CD4-positive, alpha-beta memory T cell (primary cell): ENCODE measurements at regions not wholly inside any gene's neighbourhood (a gene's known extent, or its start where the extent isn't known, plus 50 kb on each side); places are given as distances from the start of the nearest gene placed in this dataset.

Source experiments
- CTCF ChIA-PET: fragments of 350-600 bp; sonication (Branson Sonifier 250); formaldehyde crosslinking; loops from one replicate; lab custom pipeline; 2021; ENCODE audit warnings: inconsistent platforms; ENCODE audit not compliant: partially characterized antibody; lab: Charles Lee
- POLR2A ChIA-PET: fragments of 350-600 bp; sonication (Branson Sonifier 250); formaldehyde crosslinking; loops from one replicate; lab custom pipeline; 2021; ENCODE audit not compliant: partially characterized antibody; lab: Charles Lee
- DNase-seq, 5 donors: peaks; one replicate each; pipeline versions ENCODE4 v3.0.0 to v3.0.0-alpha.2; 2020 to 2022; ENCODE audit warnings: mixed read lengths in 1 of 5
- H3K27ac ChIP-seq: one replicate; pipeline ENCODE4 v1.7.0; 2013; ENCODE audit warnings: low read depth, low read length
- H3K27me3 ChIP-seq: 2 replicates; pipeline ENCODE4 v1.7.0; 2013; ENCODE audit warnings: mild to moderate bottlenecking, low read length, moderate library complexity; ENCODE audit not compliant: insufficient read depth
- H3K36me3 ChIP-seq: 2 replicates; pipeline ENCODE4 v1.7.0; 2013; ENCODE audit warnings: mild to moderate bottlenecking, low read length, moderate library complexity; ENCODE audit not compliant: insufficient read depth
- H3K4me1 ChIP-seq: 2 replicates; pipeline ENCODE4 v1.7.0; 2013; ENCODE audit warnings: mild to moderate bottlenecking, low read length, moderate library complexity; ENCODE audit not compliant: insufficient read depth
- H3K4me3 ChIP-seq, 2 donors: one replicate each; pipeline ENCODE4 v1.7.0; 2013; ENCODE audit warnings: low read length in 2 of 2, mild to moderate bottlenecking in 1 of 2
- H3K9me3 ChIP-seq, 2 donors: one replicate each; pipeline ENCODE4 v1.7.0; 2013; ENCODE audit warnings: low read length in 2 of 2, control low read depth in 1 of 2; ENCODE audit not compliant: control insufficient read depth in 1 of 2
- H3K27ac Mint-ChIP-seq, 7 donors: one replicate each; pipeline ENCODE4 v1.8.0; 2020 to 2021; ENCODE audit warnings: mixed read lengths in 7 of 7, mild to moderate bottlenecking in 6 of 7, inconsistent platforms in 3 of 7, moderate library complexity in 3 of 7
- H3K27me3 Mint-ChIP-seq, 2 donors: one replicate each; pipeline ENCODE4 v1.8.0; 2020 to 2021; ENCODE audit warnings: mixed read lengths in 2 of 2
- H3K36me3 Mint-ChIP-seq, 2 donors: one replicate each; pipeline ENCODE4 v1.8.0; 2020 to 2021; ENCODE audit warnings: mixed read lengths in 2 of 2, inconsistent platforms in 1 of 2, mild to moderate bottlenecking in 1 of 2
- H3K4me1 Mint-ChIP-seq, 4 donors: one replicate each; pipeline ENCODE4 v1.8.0; 2020 to 2021; ENCODE audit warnings: mixed read lengths in 4 of 4, mild to moderate bottlenecking in 1 of 4
- H3K4me3 Mint-ChIP-seq, 8 donors: one replicate each; pipeline ENCODE4 v1.8.0; 2020 to 2021; ENCODE audit warnings: mixed read lengths in 8 of 8, mild to moderate bottlenecking in 7 of 8, moderate library complexity in 6 of 8, inconsistent platforms in 3 of 8
- H3K9me3 Mint-ChIP-seq, 8 donors: one replicate each; pipeline ENCODE4 v1.8.0; 2020 to 2021; ENCODE audit warnings: mixed read lengths in 8 of 8, mild to moderate bottlenecking in 5 of 8, inconsistent platforms in 3 of 8, moderate library complexity in 1 of 8
- intact Hi-C: fragments of 100-400 bp; cut with micrococcal nuclease; formaldehyde crosslinking; loops from one replicate; pipeline ENCODE4 v1.15.1; 2023

DNA sequence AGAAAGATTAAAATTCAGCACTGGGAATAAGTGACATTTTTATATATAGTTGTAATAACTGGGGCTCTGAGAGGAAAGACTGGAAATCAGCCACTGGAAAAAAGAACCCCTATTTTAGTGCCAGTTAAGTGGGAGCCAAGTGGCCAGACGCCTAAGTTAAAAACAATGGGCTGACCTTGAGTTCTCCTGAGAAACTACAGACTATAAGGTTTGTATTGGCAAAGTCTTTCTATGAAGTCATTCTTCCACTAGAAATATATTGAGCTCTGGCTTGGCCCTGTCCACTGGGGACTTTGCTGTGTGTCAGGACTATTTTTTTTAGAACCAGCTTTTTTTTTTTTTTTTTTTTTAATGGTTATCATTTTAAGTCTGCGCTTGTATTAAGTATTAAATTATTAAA lies 210.6 kb upstream of the FZD8 start:
- CTCF ChIA-PET, result no interaction called here

DNA sequence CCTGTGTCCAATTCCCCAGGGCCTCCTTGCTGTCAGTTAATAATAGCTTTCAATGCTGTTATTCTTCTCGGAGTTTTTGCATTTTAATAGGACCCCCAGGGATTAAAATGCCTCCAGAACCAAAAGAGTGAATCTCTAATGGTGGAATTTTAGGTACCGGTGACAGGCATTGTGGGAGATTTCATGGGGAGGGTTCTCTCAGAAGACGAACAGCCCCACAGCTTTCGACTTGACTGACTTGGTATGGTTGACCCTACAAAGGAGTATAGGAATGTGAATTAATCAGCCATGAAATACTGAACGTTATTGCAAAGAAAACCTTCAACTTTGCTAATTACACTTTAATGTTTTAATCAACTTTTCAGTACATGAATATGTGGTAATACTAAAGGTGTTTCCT lies 206.3 kb upstream of the FZD8 start:
- Histone ChIP-seq H3K27me3 (no peaks in the 10 kb centered on the region), H3K36me3 (no peaks in the 10 kb centered on the region), H3K9me3 (no peaks in the 10 kb centered on the region), H3K27ac (no peak overlapping the region), H3K4me1 (no peaks in the 10 kb centered on the region), H3K4me3 (no peak overlapping the region)
- H3K4me1 Mint-ChIP-seq, result no peaks in the 10 kb centered on the region
- ChIA-PET CTCF (no interaction called here), POLR2A (no interaction called here)
- no peak overlapping the region for H3K4me3 Mint-ChIP-seq
- peaks cover 0 to 7% (median 0%) of the 10 kb centered on the region in 8 donors for H3K9me3 Mint-ChIP-seq
- intact Hi-C loops, result no loop called here
- DNase-seq, result no peak
- no peaks in the 10 kb centered on the region for H3K27me3 Mint-ChIP-seq
- no peaks in the 10 kb centered on the region for H3K36me3 Mint-ChIP-seq
- no peak overlapping the region for H3K27ac Mint-ChIP-seq

More for the DNA sequence above, 210.6 kb upstream of the FZD8 start:
- peaks cover 0 to 4% (median 2%) of the 10 kb centered on the region in 8 donors for H3K9me3 Mint-ChIP-seq
- H3K27ac ChIP-seq, result no peak overlapping the region
- H3K4me1 Mint-ChIP-seq, result no peaks in the 10 kb centered on the region
- no peak overlapping the region for H3K27ac Mint-ChIP-seq
- H3K36me3 Mint-ChIP-seq, result no peaks in the 10 kb centered on the region
- H3K27me3 ChIP-seq, result no peaks in the 10 kb centered on the region
- POLR2A ChIA-PET, result no interaction called here
- no peaks in the 10 kb centered on the region for H3K36me3 ChIP-seq
- H3K9me3 ChIP-seq, result no peaks in the 10 kb centered on the region
- H3K4me3 Mint-ChIP-seq, result no peak overlapping the region
- intact Hi-C loops, result no loop called here
- H3K4me1 ChIP-seq, result no peaks in the 10 kb centered on the region
- no peak overlapping the region for H3K4me3 ChIP-seq
- peaks cover 0 to 4% of the 10 kb centered on the region in 2 donors for H3K27me3 Mint-ChIP-seq
- no peak for DNase-seq

DNA sequence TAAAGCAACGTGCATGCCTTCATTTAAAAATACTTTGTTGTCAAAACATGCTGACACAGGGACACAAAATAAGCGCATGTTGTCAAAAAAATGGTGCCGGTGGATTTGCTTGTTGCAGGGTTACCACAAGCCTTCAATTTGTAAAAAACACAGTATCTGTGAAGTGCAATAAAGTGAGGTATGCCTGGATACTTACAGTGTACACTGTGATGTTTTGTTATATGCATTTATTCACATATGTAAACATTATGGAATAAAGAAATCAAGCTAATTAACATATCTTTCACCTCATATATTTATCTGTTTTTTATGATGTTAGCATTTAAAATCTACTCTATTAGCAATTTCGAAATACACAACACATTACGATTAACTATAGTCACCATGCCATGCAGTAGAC lies 202.6 kb upstream of the FZD8 start:
- no peak overlapping the region for H3K4me3 ChIP-seq
- Mint-ChIP-seq H3K4me3 (no peak overlapping the region), H3K27ac (no peak overlapping the region), H3K36me3 (no peaks in the 10 kb centered on the region), H3K9me3 (peaks cover 0 to 11% (median 4%) of the 10 kb centered on the region in 8 donors), H3K27me3 (no peaks in the 10 kb centered on the region), H3K4me1 (no peaks in the 10 kb centered on the region)
- H3K9me3 ChIP-seq, result no peaks in the 10 kb centered on the region
- ChIA-PET POLR2A (no interaction called here), CTCF (interaction anchor here (0.7 kb wide), 1 partner anchor 487 kb away, joined by 3 read pairs; no protein-coding TSS in a partner anchor)
- no peaks in the 10 kb centered on the region for H3K27me3 ChIP-seq
- intact Hi-C loops, result no loop called here
- no peak overlapping the region for H3K27ac ChIP-seq
- no peak for DNase-seq
- H3K4me1 ChIP-seq, result no peaks in the 10 kb centered on the region
- no peaks in the 10 kb centered on the region for H3K36me3 ChIP-seq

DNA sequence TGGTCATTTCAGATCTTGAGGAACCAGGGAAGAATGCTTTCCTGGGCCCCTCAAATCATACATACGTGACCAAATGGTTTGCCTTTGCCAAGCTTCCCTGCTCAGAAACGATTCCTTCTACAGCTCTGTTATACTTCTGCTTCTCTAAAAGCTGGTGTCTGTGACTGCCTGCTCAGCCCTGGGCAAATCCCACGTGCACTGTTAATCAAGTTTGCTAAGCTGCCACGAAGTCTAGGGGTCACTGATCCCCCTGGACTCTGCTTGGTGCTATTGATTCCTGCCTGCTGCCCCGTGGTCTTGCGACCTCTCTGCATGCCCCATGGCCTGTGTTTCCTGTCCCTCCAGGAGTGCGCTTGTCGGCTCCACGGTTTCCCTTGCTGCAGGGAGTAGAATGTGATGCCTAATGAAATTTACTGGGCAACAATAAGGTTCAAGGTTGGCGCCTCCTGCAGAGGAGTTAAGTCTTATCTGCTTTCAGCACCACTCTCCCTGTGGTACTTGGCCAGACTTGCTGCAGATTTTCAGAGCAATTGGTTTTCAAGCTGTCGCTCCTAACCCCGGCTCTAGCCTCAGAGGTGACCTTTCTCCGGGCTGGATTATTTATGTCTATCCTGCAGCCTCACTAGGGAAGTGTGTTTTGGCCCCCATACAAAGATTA lies 201.6 kb upstream of the FZD8 start:
- H3K4me1 ChIP-seq, result no peaks in the 10 kb centered on the region
- H3K36me3 ChIP-seq, result no peaks in the 10 kb centered on the region
- H3K27me3 ChIP-seq, result no peaks in the 10 kb centered on the region
- Mint-ChIP-seq H3K4me3 (no peak overlapping the region), H3K27me3 (no peaks in the 10 kb centered on the region), H3K4me1 (no peaks in the 10 kb centered on the region), H3K27ac (no peak overlapping the region), H3K9me3 (peaks cover 0 to 11% (median 4%) of the 10 kb centered on the region in 8 donors), H3K36me3 (no peaks in the 10 kb centered on the region)
- H3K9me3 ChIP-seq, result no peaks in the 10 kb centered on the region
- no peak overlapping the region for H3K4me3 ChIP-seq
- ChIA-PET CTCF (no interaction called here), POLR2A (no interaction called here)
- intact Hi-C loops, result no loop called here
- DNase-seq, result no peak
- H3K27ac ChIP-seq, result no peak overlapping the region

DNA sequence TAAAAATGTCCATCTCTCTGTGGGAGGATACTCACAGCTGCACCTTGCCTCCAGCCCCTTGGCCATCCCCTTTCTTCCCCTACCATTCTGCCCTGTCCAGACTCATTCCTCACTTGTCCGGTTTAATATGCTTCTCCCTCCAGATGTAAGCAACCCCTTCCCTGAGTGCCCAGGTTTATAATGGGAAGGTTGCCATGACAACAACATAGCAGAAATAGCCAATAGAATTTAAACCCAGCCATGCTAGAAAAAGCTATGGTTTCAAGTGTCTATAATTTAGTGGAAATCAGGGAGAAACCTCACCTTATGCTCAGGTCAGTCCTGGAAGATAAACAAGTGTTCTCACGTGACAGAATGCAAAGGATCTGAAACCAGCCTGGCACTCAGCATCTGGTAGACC lies 196.0 kb upstream of the FZD8 start:
- H3K4me3 Mint-ChIP-seq, result no peak overlapping the region
- H3K36me3 ChIP-seq, result no peaks in the 10 kb centered on the region
- no peak overlapping the region for H3K27ac ChIP-seq
- no peaks in the 10 kb centered on the region for H3K4me1 Mint-ChIP-seq
- H3K27ac Mint-ChIP-seq, result no peak overlapping the region
- no peaks in the 10 kb centered on the region for H3K27me3 Mint-ChIP-seq
- H3K27me3 ChIP-seq, result no peaks in the 10 kb centered on the region
- no peaks in the 10 kb centered on the region for H3K4me1 ChIP-seq
- intact Hi-C loops, result no loop called here
- no peaks in the 10 kb centered on the region for H3K36me3 Mint-ChIP-seq
- H3K9me3 Mint-ChIP-seq, result peaks cover 0 to 11% (median 3%) of the 10 kb centered on the region in 8 donors
- H3K9me3 ChIP-seq, result no peaks in the 10 kb centered on the region
- CTCF ChIA-PET, result no interaction called here
- DNase-seq, result no peak
- H3K4me3 ChIP-seq, result no peak overlapping the region
- POLR2A ChIA-PET, result no interaction called here

DNA sequence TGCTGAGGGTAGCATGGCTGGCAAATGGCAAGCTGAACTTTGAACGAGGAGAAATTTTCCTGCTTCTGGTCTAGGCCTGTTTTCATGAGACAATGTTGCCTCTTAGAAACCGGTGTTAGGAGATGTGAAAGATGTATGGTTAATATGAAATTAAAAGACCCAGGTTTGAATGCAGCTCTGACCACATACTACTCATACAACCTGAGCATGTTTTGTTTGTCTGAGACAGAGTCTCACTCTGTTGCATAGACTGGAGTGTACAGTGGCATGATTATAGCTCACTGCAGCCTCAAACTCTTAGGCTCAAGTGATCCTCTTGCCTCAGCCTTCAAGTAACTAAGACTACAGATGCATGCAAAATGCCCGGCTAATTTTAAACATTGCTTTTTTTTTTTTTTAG lies 193.4 kb upstream of the FZD8 start:
- Histone ChIP-seq H3K4me1 (no peaks in the 10 kb centered on the region), H3K4me3 (no peak overlapping the region), H3K27ac (no peak overlapping the region), H3K27me3 (no peaks in the 10 kb centered on the region), H3K9me3 (no peaks in the 10 kb centered on the region), H3K36me3 (no peaks in the 10 kb centered on the region)
- Mint-ChIP-seq H3K4me1 (no peaks in the 10 kb centered on the region), H3K9me3 (peaks cover 0 to 3% (median 0%) of the 10 kb centered on the region in 8 donors), H3K36me3 (no peaks in the 10 kb centered on the region), H3K27ac (no peak overlapping the region), H3K4me3 (no peak overlapping the region), H3K27me3 (no peaks in the 10 kb centered on the region)
- DNase-seq, result no peak
- intact Hi-C loops, result no loop called here
- POLR2A ChIA-PET, result no interaction called here
- CTCF ChIA-PET, result no interaction called here

DNA sequence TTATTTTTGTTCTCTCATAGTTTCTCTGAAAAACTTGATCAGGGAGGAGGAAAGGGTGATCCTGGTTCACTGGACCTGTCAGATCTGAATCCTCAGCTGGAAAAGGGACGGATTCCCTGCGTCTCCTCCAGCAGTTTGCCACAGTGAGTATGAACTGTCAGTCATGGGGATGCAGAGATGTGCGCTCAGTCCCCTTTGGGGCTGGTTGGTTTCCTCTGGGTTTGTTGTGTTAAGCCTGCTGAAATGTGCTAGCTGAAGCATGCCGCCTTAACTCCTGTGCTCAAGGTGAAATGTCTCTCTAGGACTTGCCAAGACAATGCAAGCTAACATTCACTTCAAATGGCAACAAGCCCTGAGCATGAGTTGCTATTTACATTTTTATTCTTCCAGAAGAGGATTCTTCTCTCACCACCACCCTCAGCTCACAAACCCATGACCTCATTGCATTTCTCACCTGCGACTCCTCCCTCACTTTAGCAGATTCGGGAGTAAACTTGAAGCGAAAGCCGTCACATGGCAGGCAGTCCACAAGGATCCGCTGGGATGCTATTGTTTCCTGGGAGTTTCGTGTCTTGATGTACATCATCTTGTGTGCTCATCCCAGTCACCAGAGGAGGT lies 192.9 kb upstream of the FZD8 start:
- Histone ChIP-seq H3K4me1 (no peaks in the 10 kb centered on the region), H3K27ac (no peak overlapping the region), H3K36me3 (no peaks in the 10 kb centered on the region), H3K9me3 (no peaks in the 10 kb centered on the region), H3K4me3 (no peak overlapping the region), H3K27me3 (no peaks in the 10 kb centered on the region)
- Mint-ChIP-seq H3K9me3 (peaks cover 0 to 5% (median 0%) of the 10 kb centered on the region in 8 donors), H3K4me1 (no peaks in the 10 kb centered on the region), H3K27ac (no peak overlapping the region), H3K27me3 (no peaks in the 10 kb centered on the region), H3K4me3 (no peak overlapping the region), H3K36me3 (no peaks in the 10 kb centered on the region)
- ChIA-PET CTCF (no interaction called here), POLR2A (no interaction called here)
- no peak for DNase-seq
- intact Hi-C loops, result no loop called here
